NCI-H2227 treated with DMSO at 0.1 percent for 48 hours (cell line): ENCODE measurements at regions not wholly inside any gene's neighbourhood (a gene's known extent, or its start where the extent isn't known, plus 50 kb on each side); places are given as distances from the start of the nearest gene placed in this dataset.
A peak's percentile ranks its signal among the peaks of the same experiment; 100 is the strongest.

Source experiments
- DNase-seq: peaks from one replicate; lab custom pipeline; 2025; lab: John Stamatoyannopoulos, UW

DNA sequence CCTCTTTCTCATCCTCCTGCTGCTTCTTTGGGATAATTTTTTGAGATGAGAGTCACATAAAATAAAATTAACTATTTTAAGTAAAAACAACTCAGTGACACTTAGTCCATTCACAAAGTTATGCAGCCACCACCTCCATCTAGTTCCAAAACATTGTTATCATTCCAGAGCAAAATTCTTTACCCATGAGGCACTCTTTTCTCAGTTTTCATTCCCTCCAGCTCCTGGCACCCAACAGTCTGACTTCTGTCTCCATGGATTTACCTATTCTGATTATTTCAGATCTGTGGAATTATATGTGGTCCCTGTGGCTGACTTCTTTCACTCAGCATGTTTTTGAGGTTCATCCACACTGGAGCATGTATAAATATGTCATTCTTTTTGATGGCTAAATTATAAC lies 239.9 kb upstream of the DYNLRB2 start:
- no peak for DNase-seq

DNA sequence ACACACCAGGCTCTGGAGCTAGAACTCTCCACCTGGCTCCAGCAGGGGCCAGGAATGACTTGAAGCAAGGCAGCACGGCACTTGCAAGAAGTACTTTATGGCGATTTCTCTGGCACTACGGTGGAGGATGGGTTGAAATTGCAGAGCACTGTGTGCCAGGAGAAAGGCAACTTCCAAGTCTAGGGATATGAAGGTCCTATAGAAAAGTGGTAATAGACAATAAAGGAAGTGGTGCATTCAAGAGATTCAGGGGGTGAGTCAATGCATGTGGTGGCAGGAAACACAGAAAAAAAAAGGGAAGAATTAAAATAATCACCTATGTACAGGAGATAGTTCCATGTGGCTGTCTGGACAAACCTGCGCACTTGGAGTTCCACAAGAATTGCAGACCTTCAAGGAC lies 240.3 kb upstream of the DYNLRB2 start:
- DNase-seq: no peak

DNA sequence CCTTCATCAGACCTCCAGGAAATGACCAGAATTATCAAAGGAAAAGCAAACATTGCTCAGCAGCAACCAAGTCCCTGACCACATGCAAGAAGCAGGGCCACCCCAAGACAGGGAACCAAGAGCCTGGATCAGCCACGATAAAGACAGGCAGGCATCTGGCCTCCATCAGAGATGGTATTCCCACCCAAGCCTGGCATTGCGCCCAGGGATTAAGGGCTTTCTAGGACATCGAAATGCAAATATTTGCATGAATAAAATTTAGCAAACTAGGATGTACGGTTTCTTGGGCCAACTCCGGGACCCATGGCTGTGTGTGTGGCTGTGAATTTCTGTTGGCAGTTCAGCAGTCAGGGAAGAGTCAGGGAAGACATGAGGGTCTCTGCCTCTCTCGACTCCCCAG lies 241.4 kb upstream of the DYNLRB2 start:
- no peak for DNase-seq

DNA sequence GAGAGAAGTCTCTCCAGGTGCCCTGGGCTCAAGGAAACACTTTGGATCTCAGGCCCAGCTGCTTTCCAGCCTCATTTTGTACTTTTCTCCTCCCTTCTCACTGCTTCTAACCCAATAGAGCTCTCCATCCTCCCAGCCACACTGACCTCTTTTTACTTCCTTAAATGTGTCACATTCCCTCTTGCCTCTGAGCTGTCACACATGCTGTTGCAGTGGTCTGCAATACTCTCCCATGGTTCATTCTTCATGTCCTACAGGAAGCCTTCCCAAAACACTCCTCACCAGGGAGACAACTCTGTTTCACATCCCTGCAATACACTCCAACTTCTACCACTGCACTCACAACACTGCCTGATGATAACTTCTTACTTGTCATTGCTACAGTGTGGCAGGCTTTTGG lies 242.1 kb upstream of the DYNLRB2 start:
- no peak for DNase-seq

DNA sequence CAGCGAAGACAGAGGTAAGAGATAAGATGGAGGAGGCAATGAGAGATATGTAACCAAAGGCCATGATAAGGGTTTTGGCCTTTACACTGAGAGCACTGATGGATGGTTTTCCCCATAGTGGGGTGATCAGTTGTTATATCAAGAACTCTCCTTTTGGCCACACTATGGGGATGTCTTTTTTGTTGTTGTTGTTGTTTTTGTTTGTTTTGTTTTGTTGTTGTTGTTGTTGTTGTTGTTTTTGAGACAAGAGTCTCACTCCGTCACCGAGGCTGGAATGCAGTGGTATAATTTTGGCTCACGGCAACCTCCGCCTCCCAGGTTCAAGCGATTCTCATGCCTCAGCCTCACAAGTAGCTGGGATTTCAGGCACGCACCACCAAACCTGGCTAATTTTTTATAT lies 244.8 kb upstream of the DYNLRB2 start:
- no peak for DNase-seq

DNA sequence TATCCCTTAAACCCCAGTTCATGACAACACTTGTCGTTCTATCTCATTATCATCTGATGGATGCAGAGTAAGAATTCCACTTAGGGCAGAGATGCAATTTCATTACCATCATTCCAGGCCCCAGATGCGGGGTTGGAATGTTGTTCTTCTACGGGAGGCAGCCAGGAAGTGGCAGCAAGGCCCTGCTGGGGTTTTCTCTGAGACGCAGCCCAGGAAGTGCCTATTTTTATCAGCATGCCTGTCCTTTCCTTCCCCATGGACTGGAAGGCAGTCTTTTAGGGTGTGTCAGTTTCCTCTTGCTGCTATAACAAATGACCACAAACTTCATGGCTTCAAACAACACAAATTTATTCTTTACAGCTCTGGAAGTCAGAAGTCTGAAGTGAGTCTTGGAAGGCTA lies 246.6 kb upstream of the DYNLRB2 start:
- no peak for DNase-seq

DNA sequence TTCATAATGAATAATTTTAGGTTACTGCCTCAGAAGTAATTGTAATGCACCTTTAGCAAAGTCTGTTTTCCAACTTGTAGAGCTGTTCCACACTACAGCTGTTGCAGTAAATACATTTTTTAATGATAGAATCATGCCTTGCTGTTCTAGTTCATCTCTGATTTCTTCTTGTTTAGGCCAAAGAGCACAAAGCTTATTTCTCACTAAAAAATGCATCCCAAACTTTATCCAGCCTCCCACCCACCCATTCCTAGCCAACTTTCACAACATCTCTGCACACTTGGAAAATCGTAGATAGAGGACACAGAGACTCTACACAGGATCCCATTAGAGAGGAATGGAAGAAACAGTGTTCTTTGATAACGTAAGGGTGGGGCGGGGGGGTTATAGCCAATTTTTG lies 252.2 kb upstream of the DYNLRB2 start:
- DNase-seq: no peak

DNA sequence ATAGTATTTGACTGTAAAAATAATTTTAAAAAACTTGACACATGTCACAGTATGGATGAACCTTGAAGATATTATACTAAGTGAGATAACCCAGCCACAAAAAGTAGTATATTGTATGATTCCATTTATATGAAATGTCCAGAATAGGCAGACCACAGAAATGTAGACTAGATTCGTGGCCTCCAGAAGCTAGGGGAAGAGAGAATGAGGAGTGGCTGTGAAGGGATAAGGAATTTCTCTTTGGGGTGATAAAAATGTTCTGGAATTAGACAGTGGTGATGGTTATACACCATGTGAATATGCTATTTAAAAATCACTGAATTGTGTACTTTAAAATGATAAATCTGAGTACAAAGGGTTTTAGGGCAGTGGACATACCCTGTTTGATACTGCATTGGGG lies 253.1 kb upstream of the DYNLRB2 start:
- DNase-seq: no peak

DNA sequence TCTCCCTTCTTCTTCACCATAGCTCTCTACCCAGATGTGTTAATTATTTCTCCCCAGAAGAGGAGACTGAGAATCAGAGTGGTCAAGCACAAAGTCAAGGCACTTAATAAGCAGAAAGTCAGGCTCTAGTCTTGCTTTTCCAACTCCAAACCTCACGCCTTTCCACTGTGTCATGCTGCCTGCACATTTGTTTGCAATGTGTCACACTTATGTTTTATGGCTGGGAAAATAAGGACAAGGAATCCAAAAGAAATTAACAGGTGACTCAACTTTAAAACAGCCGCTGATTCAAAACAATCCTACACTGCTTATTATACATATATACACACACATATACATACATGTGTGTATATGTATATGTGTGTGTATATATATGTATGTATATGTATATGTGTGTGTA lies 255.7 kb upstream of the DYNLRB2 start:
- no peak for DNase-seq

DNA sequence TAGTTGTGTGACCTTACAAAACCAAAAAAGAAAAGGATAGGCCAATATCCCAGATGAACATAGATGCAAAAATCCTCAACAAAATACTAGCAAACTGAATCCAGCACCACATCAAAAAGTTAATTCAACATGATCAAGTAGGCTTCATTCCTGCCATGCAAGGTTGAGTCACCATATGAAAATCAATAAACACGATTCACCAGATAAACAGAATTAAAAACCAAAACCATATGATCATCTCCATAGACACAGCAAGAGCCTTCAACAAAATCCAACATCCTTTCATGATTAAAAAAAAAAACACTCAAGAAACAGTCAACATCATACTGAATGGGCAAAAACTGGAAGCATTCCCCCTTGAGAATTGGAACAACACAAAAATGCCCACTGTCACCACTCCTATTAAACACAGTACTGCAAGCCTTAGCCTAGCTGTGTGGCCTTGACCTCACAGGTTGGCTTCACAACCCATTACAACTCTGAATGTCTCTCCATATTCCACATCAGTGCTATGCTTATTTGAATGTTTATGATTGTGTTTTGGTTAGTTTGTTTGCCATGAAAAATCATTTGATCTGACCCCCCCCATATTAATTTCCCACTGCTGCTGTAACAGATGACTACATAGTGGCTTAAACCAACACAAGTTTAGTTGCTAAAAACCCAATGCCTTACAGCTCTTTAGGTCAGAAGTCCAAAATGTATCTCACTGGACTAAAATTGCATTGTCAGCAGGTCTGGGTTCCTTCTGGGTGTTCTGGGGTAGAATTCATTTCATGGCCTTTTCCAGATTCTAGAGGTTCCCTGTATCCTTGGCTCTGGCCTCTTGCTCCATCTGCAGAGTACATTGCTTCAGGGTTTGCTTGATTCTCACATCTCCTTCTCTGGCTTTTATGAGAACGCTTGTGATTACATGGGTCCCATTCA lies 257.1 kb upstream of the DYNLRB2 start:
- no peak for DNase-seq

DNA sequence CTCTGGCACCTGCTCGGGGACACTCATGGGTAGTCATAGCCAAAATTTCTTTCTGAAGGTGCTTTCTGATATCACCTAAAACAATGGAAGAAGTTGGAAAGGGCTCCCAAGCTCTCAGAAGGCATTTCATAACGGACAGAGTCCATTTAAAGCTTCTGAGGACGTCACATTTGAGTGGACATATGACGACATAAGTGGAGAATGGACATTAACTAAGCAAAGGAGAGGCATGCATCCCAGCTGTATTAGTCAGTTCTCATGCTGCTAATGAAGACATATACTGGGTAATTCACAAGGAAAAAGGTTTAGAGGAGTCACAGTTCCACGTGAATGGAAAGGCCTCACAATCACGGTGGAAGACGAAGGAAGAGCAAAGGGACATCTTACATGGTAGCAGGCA lies 260.2 kb upstream of the DYNLRB2 start:
- DNase-seq: no peak

DNA sequence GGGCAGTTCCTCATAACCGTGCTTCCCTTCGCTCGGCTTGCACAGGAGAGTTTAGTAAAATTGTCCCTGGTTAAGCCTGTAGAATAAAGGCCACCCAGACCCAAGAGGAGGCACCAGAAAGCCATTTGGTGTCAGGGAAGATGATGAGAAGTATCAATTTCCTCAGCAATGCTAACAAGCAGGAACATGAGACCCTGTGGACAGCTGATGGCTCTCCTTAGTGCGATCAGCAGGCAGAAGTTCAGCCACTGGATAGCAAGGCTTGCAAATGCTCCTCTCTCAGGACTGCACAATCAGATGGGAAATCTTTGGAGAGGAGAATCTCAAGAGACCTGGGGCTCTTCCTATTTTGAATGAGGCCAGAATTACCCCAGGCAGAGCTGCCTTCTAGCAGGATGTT lies 261.1 kb upstream of the DYNLRB2 start:
- DNase-seq: no peak

DNA sequence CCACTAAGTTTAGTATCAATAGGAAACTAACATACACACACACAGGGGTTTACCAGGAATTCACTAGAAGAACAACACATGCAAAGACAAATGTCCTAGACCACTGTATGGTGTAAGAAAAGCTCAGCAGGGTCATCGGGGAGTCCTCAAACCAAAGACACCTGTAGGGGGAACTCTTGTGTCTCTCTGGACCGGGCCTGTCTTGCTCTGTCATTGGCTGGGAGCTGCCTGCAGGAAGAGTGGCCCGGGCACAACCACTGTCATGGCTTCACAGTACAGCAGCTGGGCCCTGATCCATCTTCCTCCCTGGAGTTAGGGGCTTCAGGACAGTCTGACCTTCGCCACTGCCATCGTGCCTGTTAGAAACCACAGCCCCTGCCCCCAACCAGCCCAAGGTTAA lies 263.6 kb upstream of the DYNLRB2 start:
- no peak for DNase-seq

DNA sequence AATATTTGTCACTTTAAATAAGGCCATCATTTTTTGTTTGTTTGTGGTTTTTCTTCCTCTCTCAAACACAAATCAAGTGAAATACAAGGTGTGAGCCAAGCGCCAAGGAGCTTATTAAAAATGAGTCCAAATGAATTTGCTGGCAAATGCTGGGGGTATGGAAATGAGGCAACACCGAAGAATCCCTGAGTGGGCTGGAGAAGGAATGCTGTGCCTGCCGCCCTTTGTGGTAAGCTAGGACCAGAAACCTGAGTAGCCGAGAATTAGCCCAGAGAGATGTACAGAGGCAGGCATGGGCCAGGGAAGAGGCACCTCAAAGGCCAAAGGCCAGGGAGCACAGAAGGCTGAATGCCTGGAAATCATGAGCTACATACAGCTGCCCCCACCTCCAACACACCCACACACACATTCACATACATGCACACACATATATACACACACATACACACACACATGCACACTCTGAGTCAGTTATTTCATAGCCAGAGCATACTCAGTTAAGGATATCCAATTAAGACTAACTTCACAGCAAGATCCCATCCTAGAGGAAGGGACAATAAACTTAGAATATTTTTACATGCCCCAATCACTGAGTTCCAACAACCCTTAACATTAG lies 266.1 kb upstream of the DYNLRB2 start:
- DNase-seq: no peak

DNA sequence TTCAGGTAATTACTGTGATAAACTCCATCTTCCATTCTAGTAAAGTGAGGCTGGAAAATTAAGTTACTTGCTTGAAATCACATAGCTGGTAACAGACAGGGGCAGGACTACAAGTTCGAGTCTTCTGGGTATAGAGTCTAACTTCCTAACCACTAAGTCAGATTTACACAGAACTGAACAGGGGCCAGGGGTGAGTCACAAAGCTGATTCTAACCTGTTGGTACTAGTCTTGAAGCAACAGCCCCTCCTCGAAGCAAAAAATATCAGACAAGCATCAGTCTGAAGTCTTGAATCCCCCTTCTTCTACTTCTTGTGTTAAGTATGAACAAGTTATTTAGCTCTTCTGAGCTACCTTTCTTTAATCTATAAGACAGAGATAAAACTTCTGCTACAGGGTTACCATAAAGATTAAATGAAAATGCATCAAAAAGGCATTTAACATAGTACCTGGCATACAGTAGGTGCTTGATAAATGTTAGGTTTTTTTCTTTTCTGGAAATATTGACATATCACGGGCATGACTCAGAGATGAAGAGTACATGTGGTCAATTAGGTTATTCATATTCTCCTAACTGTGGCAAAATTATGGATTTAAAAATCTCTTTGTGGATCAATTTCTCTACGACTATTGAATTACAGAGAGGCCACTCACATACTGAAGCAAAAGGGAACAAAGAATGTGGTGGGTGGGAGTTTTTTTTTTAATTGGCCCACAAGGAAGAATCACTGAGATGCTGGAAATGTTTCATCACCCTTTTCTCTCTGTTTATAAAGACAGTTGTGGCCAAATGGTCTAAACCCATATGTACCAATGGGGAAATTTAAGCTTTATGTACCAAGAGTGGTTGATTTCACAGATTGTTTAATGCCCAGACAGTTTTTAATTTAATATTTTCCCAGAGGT lies 266.9 kb upstream of the DYNLRB2 start:
- DNase-seq: no peak

DNA sequence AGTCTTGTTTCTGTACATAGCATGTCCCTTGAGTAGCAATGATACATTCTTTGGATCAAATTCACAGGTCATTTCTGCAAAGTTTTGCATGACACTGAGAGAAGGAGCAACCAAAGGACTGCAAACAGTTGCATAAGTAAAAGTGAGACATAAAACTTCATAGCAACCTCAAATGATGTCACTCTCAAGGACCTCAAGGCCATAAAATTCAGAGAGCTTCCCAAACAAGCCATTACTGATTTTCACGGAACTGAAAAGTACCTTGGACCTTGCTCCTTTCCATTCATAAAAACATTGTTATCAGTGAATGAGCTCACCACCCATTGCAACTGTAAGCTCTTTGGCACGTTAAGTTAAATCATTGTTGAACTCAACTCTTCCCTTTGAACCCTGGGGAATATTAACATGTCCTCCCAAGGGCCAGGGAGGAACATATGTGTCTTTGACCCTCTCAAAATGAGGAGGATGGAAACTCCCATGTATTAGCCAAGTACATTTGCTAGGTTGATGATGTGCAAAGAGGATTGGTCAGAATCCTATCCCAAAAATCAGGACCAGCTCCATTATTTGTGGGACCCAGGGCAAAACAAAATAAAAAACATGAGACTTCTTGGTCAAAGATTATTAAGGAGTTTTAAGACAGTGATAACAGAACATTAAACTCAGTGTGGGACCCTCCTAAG lies 275.0 kb upstream of the DYNLRB2 start:
- DNase-seq: no peak

DNA sequence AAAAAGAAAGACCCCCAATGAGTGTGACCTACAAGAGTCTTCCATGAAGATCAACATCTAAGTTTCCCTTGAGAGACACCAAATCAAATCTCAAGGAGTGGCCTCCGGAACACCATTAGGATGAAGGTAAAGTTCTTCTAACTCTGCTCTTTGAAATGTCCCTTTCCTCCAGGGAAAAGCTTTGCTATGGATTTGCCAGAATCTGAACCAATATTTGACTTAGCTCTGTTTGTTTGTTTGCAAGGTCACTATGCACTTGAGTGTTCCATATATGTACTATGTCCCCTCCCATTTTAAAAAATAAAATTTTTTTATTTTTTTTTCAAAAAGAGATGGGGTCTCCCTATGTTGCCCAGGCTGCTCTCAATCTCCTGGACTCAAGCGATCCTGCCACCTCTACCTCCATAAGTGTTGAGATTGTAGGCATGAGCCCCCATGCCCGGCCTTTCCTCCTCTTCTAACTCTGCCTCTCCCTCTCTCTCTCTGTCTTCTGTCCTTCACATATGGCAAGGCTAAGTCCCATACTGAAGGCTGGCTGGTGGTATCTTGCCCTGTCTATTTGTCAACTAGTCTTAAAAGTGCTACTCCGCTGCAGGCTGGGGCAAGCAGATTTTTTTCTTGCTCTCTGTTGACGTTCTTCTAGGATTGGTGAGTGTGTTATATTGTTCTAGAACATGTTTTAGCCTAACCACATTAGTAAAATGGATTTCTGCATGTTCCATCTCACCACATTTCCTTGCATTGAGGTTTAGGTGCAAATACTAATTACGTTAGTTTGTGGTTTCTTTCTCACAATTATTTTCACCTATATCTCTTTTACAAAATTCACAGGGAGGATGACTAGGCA lies 276.7 kb upstream of the DYNLRB2 start:
- no peak for DNase-seq

DNA sequence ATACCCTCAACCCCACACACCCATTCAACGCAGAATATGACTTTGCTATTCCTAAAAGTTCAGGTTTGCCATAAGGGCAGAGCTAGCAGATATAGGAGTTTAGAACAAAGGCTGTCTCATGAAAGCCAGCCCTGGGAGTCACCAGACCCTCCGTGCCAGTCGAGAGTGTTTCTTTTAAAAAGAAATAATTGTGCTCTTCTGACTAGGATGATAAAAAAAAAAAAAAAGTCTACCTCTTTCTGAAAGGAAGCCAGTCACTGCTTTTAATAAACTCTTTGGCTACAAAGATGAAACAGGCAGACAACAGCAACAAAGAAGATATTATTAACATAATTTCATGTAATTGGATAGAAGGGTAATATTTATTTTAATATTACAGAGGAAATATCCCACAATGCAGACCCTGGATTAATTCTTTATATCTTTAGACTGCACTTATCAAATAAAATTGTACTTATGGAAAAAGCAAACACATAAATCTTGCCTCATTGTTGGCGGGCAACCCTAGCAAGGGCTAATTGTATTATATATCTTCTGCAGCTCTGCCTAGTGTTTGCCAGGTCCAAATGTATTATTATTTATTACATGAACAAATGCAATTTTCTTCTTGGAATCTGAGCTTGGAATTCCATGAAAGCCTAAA lies 277.5 kb upstream of the DYNLRB2 start:
- peak; percentile 59 for DNase-seq

DNA sequence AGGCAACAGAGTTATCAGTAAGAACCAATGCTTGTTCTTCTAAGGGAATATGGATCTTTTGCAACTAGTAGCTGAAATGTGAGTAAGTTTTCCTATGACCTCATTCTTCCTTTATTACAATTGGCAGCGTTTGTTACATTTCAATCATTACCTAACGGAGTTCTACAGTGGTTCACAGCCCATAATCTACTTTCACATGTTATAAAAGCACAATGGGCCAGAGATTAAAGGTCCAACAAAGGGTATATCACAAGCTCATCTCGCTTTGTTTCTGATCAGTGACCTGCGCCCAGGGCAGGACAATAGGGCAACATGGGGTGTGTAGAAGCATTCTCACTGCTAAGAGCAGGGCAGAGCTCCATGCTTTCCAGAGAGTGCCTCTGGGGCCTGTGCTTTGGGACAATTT lies 279.9 kb upstream of the DYNLRB2 start:
- no peak for DNase-seq

DNA sequence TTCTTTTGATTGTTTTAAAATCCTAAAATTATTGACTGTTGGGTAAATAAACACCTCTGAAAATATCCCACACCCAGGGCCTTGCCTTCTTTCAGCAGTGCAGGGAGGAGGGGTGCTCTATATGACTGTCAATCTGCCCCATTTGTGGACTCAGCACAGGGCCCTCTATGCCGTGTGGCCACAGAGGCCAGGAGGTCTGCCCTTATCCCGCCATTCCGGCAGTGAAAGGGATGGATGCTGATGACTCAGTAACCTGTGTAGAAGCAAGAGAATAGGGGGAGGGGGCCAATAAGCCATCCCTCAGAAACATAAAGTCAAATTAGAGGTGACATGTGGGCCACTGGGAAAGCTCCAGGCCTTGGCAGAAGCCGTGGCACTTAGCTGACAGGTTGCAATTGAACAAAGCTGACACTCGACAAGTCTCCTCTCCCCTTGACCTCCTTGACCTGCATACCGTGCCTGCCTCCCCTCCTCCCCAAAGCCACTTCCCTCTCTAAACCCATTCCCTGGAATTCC lies 281.4 kb upstream of the DYNLRB2 start:
- no peak for DNase-seq
